ENCODE measurements at regions not wholly inside any gene's neighbourhood (a gene's known extent, or its start where the extent isn't known, plus 50 kb on each side); places are given as distances from the start of the nearest gene placed in this dataset.
"Not testable (repeated sequence)": the region's sequence is repeated elsewhere in the genome, so short reads cannot be mapped to it uniquely, and the experiment has no call there.

GRCh38 chr21:6125549-6126240 is 4395.7 kb upstream of the TPTE start:
- DNase-seq; POLR2A ChIA-PET; H3K4me1 ChIP-seq (ENCODE audit: control insufficient read depth in 1 of 2, insufficient read depth in 2 of 2, low read depth in 1 of 2, low read length in 1 of 2): not testable (repeated sequence)

GRCh38 chr21:6126976-6127732 is 4394.2 kb upstream of the TPTE start:
- H3K27ac ChIP-seq (ENCODE audit: low read depth in 2 of 2, low read length in 1 of 2); H3K79me2 ChIP-seq (ENCODE audit: insufficient read depth); DNase-seq; POLR2A ChIA-PET; H3K4me1 ChIP-seq (ENCODE audit: control insufficient read depth in 1 of 2, insufficient read depth in 2 of 2, low read depth in 1 of 2, low read length in 1 of 2); H3K27me3 ChIP-seq (ENCODE audit: insufficient read depth); H3K36me3 ChIP-seq (replicated peaks in 1 of 2; ENCODE audit: control insufficient read depth in 1 of 2, insufficient read depth in 2 of 2, low read length in 1 of 2); H2AFZ ChIP-seq (ENCODE audit: low read depth); H3K9ac ChIP-seq; H4K20me1 ChIP-seq (ENCODE audit: insufficient read depth); H3K4me2 ChIP-seq; H3K9me2 ChIP-seq; H3K4me3 ChIP-seq (ENCODE audit: low read depth in 2 of 2, low read length in 1 of 2); H3F3A ChIP-seq (replicated peaks; ENCODE audit: insufficient read depth); H3K9me3 ChIP-seq; CTCF ChIA-PET: not testable (repeated sequence)
- WGBS (ENCODE audit: low lambda C conversion rate): 86% methylated on average over 16 of the region's 43 CpGs

More at GRCh38 chr21:6125549-6126240, 4395.7 kb upstream of the TPTE start:
- WGBS (ENCODE audit: low lambda C conversion rate): no CpG with 5 or more reads among the region's 24 CpGs
- H3K36me3 ChIP-seq (replicated peaks in 1 of 2; ENCODE audit: control insufficient read depth in 1 of 2, insufficient read depth in 2 of 2, low read length in 1 of 2); H3K9me2 ChIP-seq; H3K27me3 ChIP-seq (ENCODE audit: insufficient read depth); H2AFZ ChIP-seq (ENCODE audit: low read depth); H3K4me3 ChIP-seq (ENCODE audit: low read depth in 2 of 2, low read length in 1 of 2); H4K20me1 ChIP-seq (ENCODE audit: insufficient read depth); H3F3A ChIP-seq (replicated peaks; ENCODE audit: insufficient read depth); H3K9me3 ChIP-seq; H3K27ac ChIP-seq (ENCODE audit: low read depth in 2 of 2, low read length in 1 of 2); H3K4me2 ChIP-seq; H3K79me2 ChIP-seq (ENCODE audit: insufficient read depth); H3K9ac ChIP-seq; CTCF ChIA-PET: not testable (repeated sequence)

- H3K9me2 ChIP-seq; H3K4me1 ChIP-seq (ENCODE audit: control insufficient read depth in 1 of 2, insufficient read depth in 2 of 2, low read depth in 1 of 2, low read length in 1 of 2); H3K4me3 ChIP-seq (ENCODE audit: low read depth in 2 of 2, low read length in 1 of 2); CTCF ChIA-PET; H3K79me2 ChIP-seq (ENCODE audit: insufficient read depth); H2AFZ ChIP-seq (ENCODE audit: low read depth); H3K27me3 ChIP-seq (ENCODE audit: insufficient read depth); POLR2A ChIA-PET; H3K36me3 ChIP-seq (replicated peaks in 1 of 2; ENCODE audit: control insufficient read depth in 1 of 2, insufficient read depth in 2 of 2, low read length in 1 of 2); H4K20me1 ChIP-seq (ENCODE audit: insufficient read depth); H3K4me2 ChIP-seq; H3K9me3 ChIP-seq; H3K9ac ChIP-seq; DNase-seq; H3K27ac ChIP-seq (ENCODE audit: low read depth in 2 of 2, low read length in 1 of 2); H3F3A ChIP-seq (replicated peaks; ENCODE audit: insufficient read depth): not testable (repeated sequence)
- WGBS (ENCODE audit: low lambda C conversion rate): 71% methylated on average over 1 of the region's 13 CpGs
Observed at GRCh38 chr21:6130734-6131133, 4390.6 kb upstream of the TPTE start.

GRCh38 chr21:6133373-6133772 is 4388.0 kb upstream of the TPTE start:
- H3K4me3 ChIP-seq (ENCODE audit: low read depth in 2 of 2, low read length in 1 of 2); H2AFZ ChIP-seq (ENCODE audit: low read depth); H3K9ac ChIP-seq; H3K27ac ChIP-seq (ENCODE audit: low read depth in 2 of 2, low read length in 1 of 2); H3K9me3 ChIP-seq; H3K36me3 ChIP-seq (replicated peaks in 1 of 2; ENCODE audit: control insufficient read depth in 1 of 2, insufficient read depth in 2 of 2, low read length in 1 of 2); CTCF ChIA-PET; POLR2A ChIA-PET; DNase-seq; H3K4me1 ChIP-seq (ENCODE audit: control insufficient read depth in 1 of 2, insufficient read depth in 2 of 2, low read depth in 1 of 2, low read length in 1 of 2); H3F3A ChIP-seq (replicated peaks; ENCODE audit: insufficient read depth); H3K27me3 ChIP-seq (ENCODE audit: insufficient read depth); H3K9me2 ChIP-seq; H3K79me2 ChIP-seq (ENCODE audit: insufficient read depth); H3K4me2 ChIP-seq; H4K20me1 ChIP-seq (ENCODE audit: insufficient read depth): not testable (repeated sequence)
- no CpG with 5 or more reads among the region's 11 CpGs for WGBS (ENCODE audit: low lambda C conversion rate)

GRCh38 chr21:6133852-6134630 is 4387.3 kb upstream of the TPTE start:
- H3K4me1 ChIP-seq (ENCODE audit: control insufficient read depth in 1 of 2, insufficient read depth in 2 of 2, low read depth in 1 of 2, low read length in 1 of 2); H2AFZ ChIP-seq (ENCODE audit: low read depth); H3K9ac ChIP-seq; DNase-seq; H3K9me3 ChIP-seq; H3F3A ChIP-seq (replicated peaks; ENCODE audit: insufficient read depth); POLR2A ChIA-PET; H3K27me3 ChIP-seq (ENCODE audit: insufficient read depth); H3K4me2 ChIP-seq; H3K36me3 ChIP-seq (replicated peaks in 1 of 2; ENCODE audit: control insufficient read depth in 1 of 2, insufficient read depth in 2 of 2, low read length in 1 of 2); CTCF ChIA-PET; H4K20me1 ChIP-seq (ENCODE audit: insufficient read depth); H3K27ac ChIP-seq (ENCODE audit: low read depth in 2 of 2, low read length in 1 of 2); H3K4me3 ChIP-seq (ENCODE audit: low read depth in 2 of 2, low read length in 1 of 2); H3K79me2 ChIP-seq (ENCODE audit: insufficient read depth); H3K9me2 ChIP-seq: not testable (repeated sequence)
- WGBS (ENCODE audit: low lambda C conversion rate): no CpG with 5 or more reads among the region's 22 CpGs

GRCh38 chr21:6136732-6137131 is 4384.7 kb upstream of the TPTE start:
- H4K20me1 ChIP-seq (ENCODE audit: insufficient read depth); H3K27me3 ChIP-seq (ENCODE audit: insufficient read depth); H3K9me3 ChIP-seq; H3K36me3 ChIP-seq (replicated peaks in 1 of 2; ENCODE audit: control insufficient read depth in 1 of 2, insufficient read depth in 2 of 2, low read length in 1 of 2); CTCF ChIA-PET; H3K4me1 ChIP-seq (ENCODE audit: control insufficient read depth in 1 of 2, insufficient read depth in 2 of 2, low read depth in 1 of 2, low read length in 1 of 2); H3K27ac ChIP-seq (ENCODE audit: low read depth in 2 of 2, low read length in 1 of 2); H2AFZ ChIP-seq (ENCODE audit: low read depth); H3K9ac ChIP-seq; H3K4me2 ChIP-seq; H3K79me2 ChIP-seq (ENCODE audit: insufficient read depth); H3K4me3 ChIP-seq (ENCODE audit: low read depth in 2 of 2, low read length in 1 of 2); POLR2A ChIA-PET; H3K9me2 ChIP-seq; H3F3A ChIP-seq (replicated peaks; ENCODE audit: insufficient read depth); DNase-seq: not testable (repeated sequence)
- no CpG with 5 or more reads among the region's 11 CpGs for WGBS (ENCODE audit: low lambda C conversion rate)
